ENCODE measurements at regions not wholly inside any gene's neighbourhood (a gene's known extent, or its start where the extent isn't known, plus 50 kb on each side); places are given as distances from the start of the nearest gene placed in this dataset.

GRCh38 chr6:48474830-48475229 is 363.8 kb upstream of the PTCHD4 start:
- WGBS, 3 donors, result 46 to 54% (median 49%) methylated on average over 2 of the region's 2 CpGs
- no peak for DNase-seq
- Histone ChIP-seq H3K27ac (no peak overlapping the region), H3K27me3 (no peaks in the 10 kb centered on the region), H3K36me3 (no peaks in the 10 kb centered on the region), H3K4me3 (no peak overlapping the region), H3K9me3 (no peaks in the 10 kb centered on the region), H3K4me1 (ENCODE audit: insufficient read depth) (no peaks in the 10 kb centered on the region)
- intact Hi-C loops (cut with DNase I), result no loop called here
- no peak for TF ChIP-seq CTCF (IDR thresholded peaks at IDR 0.05)
- TF ChIP-seq POLR2A (IDR thresholded peaks at IDR 0.05), result no peak
- TF ChIP-seq EP300 (IDR thresholded peaks at IDR 0.05), result no peak

- DNase-seq, result no peak
- intact Hi-C loops (cut with DNase I), result no loop called here
- Histone ChIP-seq H3K4me3 (no peak overlapping the region), H3K27me3 (no peaks in the 10 kb centered on the region), H3K36me3 (no peaks in the 10 kb centered on the region), H3K27ac (no peak overlapping the region), H3K4me1 (ENCODE audit: insufficient read depth) (no peaks in the 10 kb centered on the region), H3K9me3 (no peaks in the 10 kb centered on the region)
- TF ChIP-seq EP300 (IDR thresholded peaks at IDR 0.05) (no peak), POLR2A (IDR thresholded peaks at IDR 0.05) (no peak), CTCF (IDR thresholded peaks at IDR 0.05) (no peak)
- 15 to 34% (median 19%) methylated on average over 2 of the region's 2 CpGs for WGBS, 3 donors
These were observed 363.1 kb upstream of the PTCHD4 start for GRCh38 chr6:48474136-48474535.

GRCh38 chr6:48472535-48472934 is 361.5 kb upstream of the PTCHD4 start:
- no peak overlapping the region for H3K27ac ChIP-seq
- H3K9me3 ChIP-seq, result no peaks in the 10 kb centered on the region
- no peak overlapping the region for H3K4me3 ChIP-seq
- TF ChIP-seq EP300 (IDR thresholded peaks at IDR 0.05) (no peak), CTCF (IDR thresholded peaks at IDR 0.05) (no peak), POLR2A (IDR thresholded peaks at IDR 0.05) (no peak)
- H3K27me3 ChIP-seq, result no peaks in the 10 kb centered on the region
- no peak for DNase-seq
- intact Hi-C loops (cut with DNase I), result no loop called here
- H3K36me3 ChIP-seq, result no peaks in the 10 kb centered on the region
- H3K4me1 ChIP-seq (ENCODE audit: insufficient read depth), result no peaks in the 10 kb centered on the region
- 42 to 65% (median 65%) methylated on average over 2 of the region's 2 CpGs for WGBS, 3 donors

- TF ChIP-seq CTCF (IDR thresholded peaks at IDR 0.05), result no peak
- no peak for TF ChIP-seq EP300 (IDR thresholded peaks at IDR 0.05)
- no peak for TF ChIP-seq POLR2A (IDR thresholded peaks at IDR 0.05)
- DNase-seq, result no peak
- no peak overlapping the region for H3K27ac ChIP-seq
- intact Hi-C loops (cut with DNase I), result no loop called here
- H3K4me1 ChIP-seq (ENCODE audit: insufficient read depth), result no peaks in the 10 kb centered on the region
- no peak overlapping the region for H3K4me3 ChIP-seq
- no peaks in the 10 kb centered on the region for H3K9me3 ChIP-seq
- H3K36me3 ChIP-seq, result no peaks in the 10 kb centered on the region
- no peaks in the 10 kb centered on the region for H3K27me3 ChIP-seq
These were observed 361.1 kb upstream of the PTCHD4 start for GRCh38 chr6:48472091-48472490.

- WGBS, 3 donors, result 92 to 94% (median 93%) methylated on average over 1 of the region's 1 CpG
- Histone ChIP-seq H3K4me3 (no peak overlapping the region), H3K36me3 (no peaks in the 10 kb centered on the region), H3K27ac (no peak overlapping the region), H3K9me3 (no peaks in the 10 kb centered on the region), H3K4me1 (ENCODE audit: insufficient read depth) (no peaks in the 10 kb centered on the region), H3K27me3 (no peaks in the 10 kb centered on the region)
- no peak for TF ChIP-seq CTCF (IDR thresholded peaks at IDR 0.05)
- intact Hi-C loops (cut with DNase I), result no loop called here
- no peak for DNase-seq
These were observed 360.3 kb upstream of the PTCHD4 start for GRCh38 chr6:48471326-48471725.
